ENCODE measurements at regions not wholly inside any gene's neighbourhood (a gene's known extent, or its start where the extent isn't known, plus 50 kb on each side); places are given as distances from the start of the nearest gene placed in this dataset.
A peak's percentile ranks its signal among the peaks of the same experiment; 100 is the strongest.

GRCh38 chr13:24076109-24076508 lies 84.4 kb upstream of the SPATA13 start:
- no peak overlapping the region for H4K91ac ChIP-seq (ENCODE audit: insufficient read length, low read depth, low read length)
- Mint-ChIP-seq H3K27ac (peak overlapping the region in 2 of 3 experiments; percentile 17 to 71; a peak in 1 of 7 replicates), H3K4me3 (no peak overlapping the region), H3K4me1 (peaks cover 13 to 19% of the 10 kb centered on the region in 2 experiments), H3K27me3 (ENCODE audit: low read depth) (peaks cover 3% of the 10 kb centered on the region; the same call in 1 of the 2 replicates), H3K9me3 (no peaks in the 10 kb centered on the region), H3K36me3 (ENCODE audit: insufficient read depth in 1 of 3, low read depth in 3 of 3) (no peaks in the 10 kb centered on the region)
- H3K23ac ChIP-seq (ENCODE audit: insufficient read length, low read depth, low read length), result no peak overlapping the region
- no peak overlapping the region for H2BK5ac ChIP-seq (ENCODE audit: insufficient read length, low read length)
- no peak overlapping the region for H3T11ph ChIP-seq (ENCODE audit: low read length)
- H4K20me1 ChIP-seq (ENCODE audit: control insufficient read depth, insufficient read depth, insufficient read length), result no peaks in the 10 kb centered on the region
- H3K56ac ChIP-seq (ENCODE audit: insufficient read length, low read depth, low read length), result no peak overlapping the region
- H2BK15ac ChIP-seq (ENCODE audit: low read depth, low read length), result no peak overlapping the region
- H2AK5ac ChIP-seq (ENCODE audit: insufficient read length, low read length), result no peak overlapping the region
- no peak overlapping the region for H4K8ac ChIP-seq (replicated peaks; ENCODE audit: insufficient read length, low read depth, low read length)
- peaks cover 5% of the 10 kb centered on the region; the same call in 1 of the 2 replicates for H3K4me1 ChIP-seq (ENCODE audit: insufficient read depth, low read length)
- H3K27ac ChIP-seq (ENCODE audit: insufficient read length, low read depth, low read length), result no peak overlapping the region
- H2BK20ac ChIP-seq (ENCODE audit: low read depth, low read length, poor library complexity, severe bottlenecking), result no peak overlapping the region
- H3K9ac ChIP-seq (ENCODE audit: extremely low read depth, insufficient read length, low read length), result no peak overlapping the region
- H3K4me2 ChIP-seq (ENCODE audit: insufficient read depth, insufficient read length, low read length), result no peak overlapping the region
- H3K9me3 ChIP-seq (ENCODE audit: control insufficient read depth, low read depth, low read length), result no peaks in the 10 kb centered on the region
- no peak overlapping the region for H3K14ac ChIP-seq (ENCODE audit: insufficient read depth, low read length)
- H3K79me2 ChIP-seq (ENCODE audit: insufficient read depth, low read length), result no peaks in the 10 kb centered on the region
- WGBS (ENCODE audit: extremely low coverage, insufficient read length, low lambda C conversion rate), result no CpG with 5 or more reads among the region's 3 CpGs
- H3K27me3 ChIP-seq (ENCODE audit: insufficient read depth, low read length), result 0 out of 2 replicates have a peak, but pooled peaks cover 2% of the 10 kb centered on the region
- H3K18ac ChIP-seq (ENCODE audit: insufficient read length, low read depth, low read length), result no peak overlapping the region
- no peak overlapping the region for H3K4ac ChIP-seq (ENCODE audit: low read depth, low read length)
- no peak overlapping the region for H2BK120ac ChIP-seq (ENCODE audit: low read depth, low read length, poor library complexity, severe bottlenecking)
- DNase-seq, result no peak
- H4K5ac ChIP-seq (ENCODE audit: insufficient read length, low read depth, low read length), result no peak overlapping the region
- TF ChIP-seq CTCF (conservative IDR thresholded peaks at IDR 0.05), result no peak
- H3K23me2 ChIP-seq (ENCODE audit: insufficient read length, low read depth, low read length, poor library complexity, severe bottlenecking), result no peaks in the 10 kb centered on the region
- no peak overlapping the region for H2AFZ ChIP-seq (ENCODE audit: low read length)
- H2BK12ac ChIP-seq (ENCODE audit: insufficient read length, low read depth, low read length), result no peak overlapping the region
- H3K79me1 ChIP-seq (ENCODE audit: insufficient read depth, low read depth, low read length, poor library complexity, severe bottlenecking), result no peaks in the 10 kb centered on the region
